Naive thymus-derived CD8-positive, alpha-beta T cell (primary cell): ENCODE measurements at regions not wholly inside any gene's neighbourhood (a gene's known extent, or its start where the extent isn't known, plus 50 kb on each side); places are given as distances from the start of the nearest gene placed in this dataset.

Experiments
- ATAC-seq, 2 donors: fragments of 150-1000 bp; cut with Tn5 transposase in 1 of 2; sonication (Bioruptor Pico), chemical (Tn5 transposase) in 1 of 2; 1 replicate in 1 of 2; 2 replicates in 1 of 2; pipeline ENCODE4 v1.10.0; 2021; ENCODE audit warnings: mild to moderate bottlenecking in 2 of 2, moderate library complexity in 2 of 2
- POLR2A ChIA-PET: fragments of 350-600 bp; sonication (Branson Sonifier 250); formaldehyde crosslinking; loops from one replicate; lab custom pipeline; 2021; ENCODE audit warnings: antibody characterized with exemption; lab: Charles Lee
- DNase-seq, 10 donors: peaks; one replicate each; pipeline versions ENCODE4 v3.0.0 to v3.0.0-alpha.2; 2020 to 2022
- H3K27ac Mint-ChIP-seq, 10 donors: one replicate each; pipeline ENCODE4 v1.8.0; 2020 to 2022; ENCODE audit warnings: mild to moderate bottlenecking in 10 of 10, mixed read lengths in 10 of 10, moderate library complexity in 4 of 10, inconsistent platforms in 1 of 10
- H3K27me3 Mint-ChIP-seq, 5 donors: one replicate each; pipeline ENCODE4 v1.8.0; 2021 to 2022; ENCODE audit warnings: mixed read lengths in 5 of 5
- H3K36me3 Mint-ChIP-seq, 3 donors: one replicate each; pipeline ENCODE4 v1.8.0; 2020 to 2022; ENCODE audit warnings: mixed read lengths in 3 of 3, mild to moderate bottlenecking in 2 of 3, inconsistent platforms in 1 of 3
- H3K4me1 Mint-ChIP-seq, 4 donors: one replicate each; pipeline ENCODE4 v1.8.0; 2021 to 2022; ENCODE audit warnings: mixed read lengths in 4 of 4
- H3K4me3 Mint-ChIP-seq, 10 donors: one replicate each; pipeline ENCODE4 v1.8.0; 2020 to 2022; ENCODE audit warnings: mild to moderate bottlenecking in 10 of 10, mixed read lengths in 10 of 10, moderate library complexity in 6 of 10, inconsistent platforms in 1 of 10
- H3K9me3 Mint-ChIP-seq, 9 donors: one replicate each; pipeline ENCODE4 v1.8.0; 2020 to 2022; ENCODE audit warnings: mixed read lengths in 9 of 9, mild to moderate bottlenecking in 3 of 9, inconsistent platforms in 1 of 9, moderate library complexity in 1 of 9

- Mint-ChIP-seq H3K36me3 (no peaks in the 10 kb centered on the region), H3K27me3 (peaks cover 0 to 2% (median 0%) of the 10 kb centered on the region in 5 donors), H3K4me3 (no peak overlapping the region), H3K4me1 (no peaks in the 10 kb centered on the region), H3K9me3 (peaks cover 0 to 18% (median 4%) of the 10 kb centered on the region in 9 donors), H3K27ac (no peak overlapping the region)
- no peak for ATAC-seq
- no peak for DNase-seq
- POLR2A ChIA-PET, result no interaction called here
Measured at GRCh38 chr4:127049526-127049925, 583.2 kb upstream of the INTU start.

DNA sequence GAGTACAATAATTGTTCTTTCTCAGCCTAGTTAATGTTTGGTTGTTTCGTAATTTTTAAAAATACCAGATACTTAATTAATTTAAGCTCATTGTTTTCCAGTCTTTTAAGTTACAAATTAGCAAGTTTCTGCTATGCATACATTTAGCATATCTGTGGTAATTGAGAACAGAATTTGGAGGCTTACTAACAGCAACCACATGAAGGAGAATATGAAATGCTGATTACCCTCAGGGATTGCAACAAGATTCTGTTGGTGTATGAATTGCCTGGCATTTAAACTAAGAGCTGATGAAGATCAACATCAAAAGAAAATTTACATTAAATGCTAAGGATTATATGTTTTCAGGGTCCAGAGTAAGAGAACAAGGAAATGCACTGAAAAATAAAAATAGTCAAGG is 580.0 kb upstream of the INTU start:
- Mint-ChIP-seq H3K4me3 (no peak overlapping the region), H3K27ac (no peak overlapping the region), H3K4me1 (no peaks in the 10 kb centered on the region), H3K9me3 (peaks cover 5 to 34% (median 13%) of the 10 kb centered on the region in 9 donors), H3K36me3 (peaks cover 0 to 11% (median 0%) of the 10 kb centered on the region in 3 donors), H3K27me3 (peaks cover 0 to 2% (median 0%) of the 10 kb centered on the region in 5 donors)
- ATAC-seq (no peak), DNase-seq (no peak)
- POLR2A ChIA-PET, result no interaction called here

- no peak overlapping the region for H3K27ac Mint-ChIP-seq
- H3K4me3 Mint-ChIP-seq, result no peak overlapping the region
- no peak for ATAC-seq
- POLR2A ChIA-PET, result no interaction called here
- no peaks in the 10 kb centered on the region for H3K4me1 Mint-ChIP-seq
- peaks cover 5 to 40% (median 23%) of the 10 kb centered on the region in 9 donors for H3K9me3 Mint-ChIP-seq
- DNase-seq, result no peak
- peaks cover 0 to 2% (median 0%) of the 10 kb centered on the region in 5 donors for H3K27me3 Mint-ChIP-seq
- H3K36me3 Mint-ChIP-seq, result peaks cover 0 to 11% (median 0%) of the 10 kb centered on the region in 3 donors
Measured at GRCh38 chr4:127055357-127055756, 577.4 kb upstream of the INTU start.

- Mint-ChIP-seq H3K27ac (no peak overlapping the region), H3K4me3 (no peak overlapping the region), H3K9me3 (peaks cover 0 to 11% (median 2%) of the 10 kb centered on the region in 9 donors), H3K36me3 (no peaks in the 10 kb centered on the region), H3K4me1 (no peaks in the 10 kb centered on the region), H3K27me3 (no peaks in the 10 kb centered on the region)
- no peak for ATAC-seq
- no peak for DNase-seq
- POLR2A ChIA-PET, result no interaction called here
Measured at GRCh38 chr4:127069675-127070074, 563.1 kb upstream of the INTU start.

- H3K9me3 Mint-ChIP-seq, result peaks cover 0 to 11% (median 2%) of the 10 kb centered on the region in 9 donors
- POLR2A ChIA-PET, result no interaction called here
- H3K4me1 Mint-ChIP-seq, result no peaks in the 10 kb centered on the region
- H3K4me3 Mint-ChIP-seq, result no peak overlapping the region
- no peaks in the 10 kb centered on the region for H3K36me3 Mint-ChIP-seq
- H3K27me3 Mint-ChIP-seq, result no peaks in the 10 kb centered on the region
- DNase-seq (no peak), ATAC-seq (no peak)
- H3K27ac Mint-ChIP-seq, result no peak overlapping the region
Measured at GRCh38 chr4:127071443-127071842, 561.3 kb upstream of the INTU start.

DNA sequence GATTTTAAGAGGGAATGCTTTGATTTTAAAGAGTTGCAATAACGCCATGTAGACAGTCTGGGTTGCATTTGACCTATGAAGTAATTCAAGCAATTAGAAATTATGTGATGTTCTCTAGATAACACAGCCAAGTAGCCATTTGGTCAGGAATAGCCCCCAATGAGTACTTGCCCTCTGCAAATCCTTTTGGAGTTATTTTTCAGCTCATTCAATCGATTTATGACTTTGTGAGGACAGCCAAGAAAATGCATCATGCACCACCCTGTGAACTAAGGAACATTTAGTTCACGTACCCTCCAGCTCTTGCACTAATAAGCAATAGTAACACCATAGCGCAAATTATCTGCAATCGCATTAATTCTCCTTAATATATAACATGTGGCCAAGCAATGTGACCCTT is 552.6 kb upstream of the INTU start:
- Mint-ChIP-seq H3K27ac (no peak overlapping the region), H3K9me3 (peaks cover 0 to 11% (median 1%) of the 10 kb centered on the region in 9 donors)

GRCh38 chr4:127081041-127081440 is 551.7 kb upstream of the INTU start:
- Mint-ChIP-seq H3K4me1 (no peaks in the 10 kb centered on the region), H3K9me3 (peaks cover 1 to 16% (median 6%) of the 10 kb centered on the region in 9 donors), H3K27me3 (no peaks in the 10 kb centered on the region), H3K4me3 (no peak overlapping the region), H3K36me3 (peaks cover 0 to 5% (median 2%) of the 10 kb centered on the region in 3 donors), H3K27ac (no peak overlapping the region)
- no peak for DNase-seq
- POLR2A ChIA-PET, result no interaction called here
- no peak for ATAC-seq

More for the DNA sequence above, 552.6 kb upstream of the INTU start:
- ATAC-seq, result no peak
- no peak overlapping the region for H3K4me3 Mint-ChIP-seq
- no peaks in the 10 kb centered on the region for H3K4me1 Mint-ChIP-seq
- H3K36me3 Mint-ChIP-seq, result no peaks in the 10 kb centered on the region
- no peaks in the 10 kb centered on the region for H3K27me3 Mint-ChIP-seq
- DNase-seq, result no peak
- POLR2A ChIA-PET, result no interaction called here

DNA sequence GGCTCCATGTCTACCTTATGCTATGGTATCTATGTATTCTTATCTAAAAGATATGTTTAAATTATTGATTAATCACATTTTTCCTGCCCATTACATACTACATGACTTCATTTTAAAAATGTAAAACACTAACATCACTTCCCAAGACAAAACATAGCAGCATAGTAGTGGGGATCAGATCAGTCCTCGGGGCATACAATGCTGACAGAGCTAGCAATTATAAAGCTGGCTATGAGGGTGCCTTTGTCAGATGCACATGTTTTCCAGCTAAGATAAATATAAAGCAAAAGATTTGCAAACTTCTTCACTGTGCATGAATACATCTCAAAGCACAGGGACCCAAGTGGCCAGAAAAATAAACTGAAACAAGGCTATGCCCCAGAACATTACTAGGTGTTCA is 549.8 kb upstream of the INTU start:
- ATAC-seq, result no peak
- H3K27ac Mint-ChIP-seq, result no peak overlapping the region
- peaks cover 1 to 20% (median 13%) of the 10 kb centered on the region in 9 donors for H3K9me3 Mint-ChIP-seq
- no peaks in the 10 kb centered on the region for H3K4me1 Mint-ChIP-seq
- peaks cover 0 to 5% (median 2%) of the 10 kb centered on the region in 3 donors for H3K36me3 Mint-ChIP-seq
- no peak overlapping the region for H3K4me3 Mint-ChIP-seq
- no peaks in the 10 kb centered on the region for H3K27me3 Mint-ChIP-seq
- POLR2A ChIA-PET, result no interaction called here
- DNase-seq, result no peak

DNA sequence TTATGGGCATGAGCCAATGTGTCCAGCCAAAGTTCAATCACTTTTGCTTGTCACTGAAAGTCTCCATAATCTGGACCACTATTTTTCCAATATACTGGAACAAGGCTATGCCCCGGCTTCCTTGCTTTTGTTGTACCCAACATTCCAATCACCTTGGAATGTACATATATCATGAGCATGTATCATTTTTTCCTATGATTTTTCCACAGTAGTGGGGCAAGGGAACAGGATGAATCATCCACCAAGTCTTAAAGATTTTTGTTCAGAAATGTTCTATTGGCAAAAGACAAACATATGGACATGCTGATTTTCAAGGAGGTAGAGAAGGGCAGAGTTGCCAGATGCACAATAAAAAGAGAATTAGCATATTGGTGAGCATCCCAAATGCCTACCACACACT is 548.1 kb upstream of the INTU start:
- POLR2A ChIA-PET, result no interaction called here
- ATAC-seq (no peak), DNase-seq (no peak)
- Mint-ChIP-seq H3K27ac (no peak overlapping the region), H3K4me1 (no peaks in the 10 kb centered on the region), H3K9me3 (peaks cover 4 to 24% (median 15%) of the 10 kb centered on the region in 9 donors), H3K4me3 (no peak overlapping the region), H3K27me3 (no peaks in the 10 kb centered on the region), H3K36me3 (peaks cover 0 to 5% (median 2%) of the 10 kb centered on the region in 3 donors)

DNA sequence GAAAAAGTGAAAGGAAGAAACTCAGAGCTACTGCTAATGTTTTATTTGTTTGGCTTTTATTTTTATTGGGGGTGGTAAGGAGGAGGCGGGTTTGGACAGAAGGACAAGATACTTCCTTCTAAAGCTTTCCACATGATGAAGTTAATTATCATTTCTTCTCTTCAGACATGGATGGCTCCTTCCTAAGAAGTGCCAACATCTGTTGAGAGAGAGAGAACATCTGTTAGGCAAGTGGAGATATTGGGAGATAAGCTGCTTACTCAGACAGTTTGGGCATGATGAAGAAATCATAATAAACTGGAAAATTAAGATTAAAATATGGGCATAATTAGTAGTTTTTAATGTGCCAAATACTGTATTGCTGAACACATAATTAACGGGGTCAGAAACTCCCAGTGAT is 535.7 kb upstream of the INTU start:
- Mint-ChIP-seq H3K4me1 (no peaks in the 10 kb centered on the region), H3K36me3 (no peaks in the 10 kb centered on the region), H3K27ac (no peak overlapping the region), H3K4me3 (no peak overlapping the region), H3K9me3 (peaks cover 0 to 17% (median 5%) of the 10 kb centered on the region in 9 donors), H3K27me3 (no peaks in the 10 kb centered on the region)
- DNase-seq (no peak), ATAC-seq (no peak)
- POLR2A ChIA-PET, result no interaction called here

- H3K36me3 Mint-ChIP-seq, result peaks cover 0 to 5% (median 0%) of the 10 kb centered on the region in 3 donors
- POLR2A ChIA-PET, result no interaction called here
- no peak for ATAC-seq
Measured at GRCh38 chr4:127102361-127102760, 530.4 kb upstream of the INTU start.

GRCh38 chr4:127103681-127104115 is 529.1 kb upstream of the INTU start:
- DNase-seq (no peak), ATAC-seq (no peak)
- Mint-ChIP-seq H3K4me1 (no peaks in the 10 kb centered on the region), H3K27me3 (no peaks in the 10 kb centered on the region), H3K9me3 (peaks cover 2 to 31% (median 12%) of the 10 kb centered on the region in 9 donors), H3K27ac (no peak overlapping the region), H3K4me3 (no peak overlapping the region), H3K36me3 (peaks cover 0 to 8% (median 0%) of the 10 kb centered on the region in 3 donors)
- POLR2A ChIA-PET, result no interaction called here

More at GRCh38 chr4:127102361-127102760, 530.4 kb upstream of the INTU start:
- no peak for DNase-seq
- Mint-ChIP-seq H3K4me3 (no peak overlapping the region), H3K27ac (no peak overlapping the region), H3K9me3 (peaks cover 0 to 17% (median 6%) of the 10 kb centered on the region in 9 donors), H3K27me3 (no peaks in the 10 kb centered on the region), H3K4me1 (no peaks in the 10 kb centered on the region)

DNA sequence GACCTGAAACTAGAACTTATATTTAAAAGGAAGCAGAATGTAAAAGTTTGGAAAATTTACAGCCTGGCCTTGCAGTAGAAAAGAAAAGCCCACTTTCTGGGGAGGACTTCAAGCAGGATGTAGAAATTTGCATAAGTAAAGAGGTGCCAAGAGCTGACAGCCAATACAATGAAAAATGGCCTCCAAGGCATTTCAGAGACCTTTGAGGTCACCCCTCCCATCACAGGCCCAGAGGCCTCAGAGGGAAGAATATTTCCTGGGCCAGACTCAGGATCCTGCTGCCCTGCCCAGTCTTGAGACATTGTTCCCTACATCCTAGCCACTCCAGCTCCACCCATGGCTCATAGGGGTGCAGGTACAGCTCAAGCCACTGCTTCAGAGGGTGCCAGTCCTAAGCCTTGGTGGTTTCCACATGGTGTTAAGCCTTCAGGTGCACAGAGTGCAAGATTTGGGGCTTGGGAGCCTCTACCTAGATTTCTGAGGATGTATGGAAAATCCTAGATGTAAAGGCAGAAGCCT is 518.9 kb upstream of the INTU start:
- no peaks in the 10 kb centered on the region for H3K27me3 Mint-ChIP-seq
- H3K4me1 Mint-ChIP-seq, result no peaks in the 10 kb centered on the region
- ATAC-seq (no peak), DNase-seq (no peak)
- POLR2A ChIA-PET, result no interaction called here
- no peak overlapping the region for H3K27ac Mint-ChIP-seq
- H3K36me3 Mint-ChIP-seq, result peaks cover 0 to 3% (median 0%) of the 10 kb centered on the region in 3 donors
- H3K9me3 Mint-ChIP-seq, result peaks cover 0 to 22% (median 6%) of the 10 kb centered on the region in 9 donors
- no peak overlapping the region for H3K4me3 Mint-ChIP-seq

DNA sequence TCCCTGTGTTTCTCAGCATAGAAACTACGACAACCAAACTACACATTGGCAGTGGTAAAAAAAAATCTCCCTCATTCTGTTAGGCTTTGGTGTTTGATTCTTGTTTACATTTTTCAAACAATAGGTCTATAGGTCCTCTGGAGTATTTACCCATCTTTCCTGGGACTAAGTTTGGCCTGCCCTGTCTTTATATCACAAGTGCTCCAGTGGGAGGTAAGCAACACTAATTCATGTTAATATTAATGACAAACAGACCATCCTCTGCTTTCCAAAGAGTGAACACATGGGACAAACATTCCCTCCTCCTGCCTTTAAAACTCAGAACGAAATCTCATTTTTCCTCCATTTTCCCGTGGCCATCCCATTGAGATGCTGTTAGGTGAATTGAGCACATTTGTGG is 514.1 kb upstream of the INTU start:
- DNase-seq (no peak), ATAC-seq (no peak)
- Mint-ChIP-seq H3K27ac (no peak overlapping the region), H3K36me3 (no peaks in the 10 kb centered on the region), H3K4me1 (no peaks in the 10 kb centered on the region), H3K9me3 (peaks cover 2 to 31% (median 9%) of the 10 kb centered on the region in 9 donors), H3K27me3 (no peaks in the 10 kb centered on the region), H3K4me3 (no peak overlapping the region)
- POLR2A ChIA-PET, result no interaction called here
